IMR-90 (cell line): ENCODE measurements at regions not wholly inside any gene's neighbourhood (a gene's known extent, or its start where the extent isn't known, plus 50 kb on each side); places are given as distances from the start of the nearest gene placed in this dataset.

Experiments used
- CEBPB ChIP-seq: IDR thresholded peaks from 2 replicates; pipeline ENCODE4 v1.6.1; 2012; ENCODE audit warnings: low read depth, low read length, improper control_type of control experiment
- RAD21 ChIP-seq: IDR thresholded peaks from 2 replicates; pipeline ENCODE4 v1.6.1; 2012; ENCODE audit warnings: low read length, improper control_type of control experiment
- RFX5 ChIP-seq: IDR thresholded peaks from 2 replicates; pipeline ENCODE4 v1.8.0; 2012; ENCODE audit warnings: low read depth, mild to moderate bottlenecking, low read length, moderate library complexity
- TF ChIP-seq, protein P1 (sequence below): conservative IDR thresholded peaks from 2 replicates; pipeline ENCODE4 v1.5.1; 2012; ENCODE audit warnings: mild to moderate bottlenecking, low read depth, low read length, improper control_type of control experiment

DNA sequence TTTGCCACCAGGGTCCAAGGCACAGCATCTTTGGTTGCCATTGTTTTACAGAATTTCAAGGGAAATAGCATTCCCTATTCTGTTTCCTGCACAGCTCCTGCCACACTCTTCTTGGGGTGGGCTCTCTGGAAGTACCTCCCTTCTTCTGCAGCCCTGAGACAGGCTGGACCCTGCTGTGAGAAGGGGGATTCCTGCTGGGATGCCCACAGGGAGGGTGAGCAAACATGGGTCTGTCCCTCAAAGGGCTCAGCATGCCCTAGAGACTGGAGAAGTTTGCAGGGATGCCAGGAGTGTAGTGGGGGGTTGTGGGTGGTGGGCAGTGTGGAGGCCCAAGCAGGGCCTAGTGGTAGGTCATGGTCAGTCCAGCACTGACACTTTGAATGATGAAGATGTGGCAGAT, 222.2 kb upstream of the GPR26 start:
- TF ChIP-seq, protein P1, sequence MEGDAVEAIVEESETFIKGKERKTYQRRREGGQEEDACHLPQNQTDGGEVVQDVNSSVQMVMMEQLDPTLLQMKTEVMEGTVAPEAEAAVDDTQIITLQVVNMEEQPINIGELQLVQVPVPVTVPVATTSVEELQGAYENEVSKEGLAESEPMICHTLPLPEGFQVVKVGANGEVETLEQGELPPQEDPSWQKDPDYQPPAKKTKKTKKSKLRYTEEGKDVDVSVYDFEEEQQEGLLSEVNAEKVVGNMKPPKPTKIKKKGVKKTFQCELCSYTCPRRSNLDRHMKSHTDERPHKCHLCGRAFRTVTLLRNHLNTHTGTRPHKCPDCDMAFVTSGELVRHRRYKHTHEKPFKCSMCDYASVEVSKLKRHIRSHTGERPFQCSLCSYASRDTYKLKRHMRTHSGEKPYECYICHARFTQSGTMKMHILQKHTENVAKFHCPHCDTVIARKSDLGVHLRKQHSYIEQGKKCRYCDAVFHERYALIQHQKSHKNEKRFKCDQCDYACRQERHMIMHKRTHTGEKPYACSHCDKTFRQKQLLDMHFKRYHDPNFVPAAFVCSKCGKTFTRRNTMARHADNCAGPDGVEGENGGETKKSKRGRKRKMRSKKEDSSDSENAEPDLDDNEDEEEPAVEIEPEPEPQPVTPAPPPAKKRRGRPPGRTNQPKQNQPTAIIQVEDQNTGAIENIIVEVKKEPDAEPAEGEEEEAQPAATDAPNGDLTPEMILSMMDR = no peak
- TF ChIP-seq CEBPB = no peak
- no peak for TF ChIP-seq RAD21
- no peak for TF ChIP-seq RFX5
